ENCODE measurements at regions not wholly inside any gene's neighbourhood (a gene's known extent, or its start where the extent isn't known, plus 50 kb on each side); places are given as distances from the start of the nearest gene placed in this dataset.
"Not testable (repeated sequence)": the region's sequence is repeated elsewhere in the genome, so short reads cannot be mapped to it uniquely, and the experiment has no call there.

DNA sequence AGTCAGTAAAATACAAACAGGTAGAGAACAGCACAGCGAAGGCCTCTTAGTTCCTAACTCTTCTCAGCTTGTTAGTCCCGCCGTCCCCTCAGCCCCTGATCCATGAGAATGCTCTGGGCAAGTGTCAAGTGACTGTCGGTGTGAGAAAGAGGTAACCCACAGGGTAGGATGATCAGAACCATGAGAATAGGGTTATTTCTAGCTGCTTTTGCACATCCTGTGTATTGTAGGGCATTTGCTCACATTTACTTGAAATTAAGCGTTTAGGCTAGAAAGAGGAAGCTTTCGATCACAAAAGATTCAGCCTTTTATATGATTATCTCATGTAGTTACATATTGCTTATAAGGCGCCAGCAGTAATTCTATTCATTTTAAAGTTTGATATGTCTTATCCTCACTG, 103.0 kb upstream of the PDE10A start:
- H3K4me3 ChIP-seq (ENCODE audit: low read depth, low read length), result no peak overlapping the region
- H3K9me3 ChIP-seq (ENCODE audit: control insufficient read depth, insufficient read depth, low read depth, low read length), result no peaks in the 10 kb centered on the region
- H3K36me3 ChIP-seq (ENCODE audit: control insufficient read depth, insufficient read depth, low read length), result no peaks in the 10 kb centered on the region
- H3K9ac ChIP-seq (ENCODE audit: low read length), result no peak overlapping the region
- H3K27me3 ChIP-seq (ENCODE audit: control insufficient read depth, insufficient read depth, low read length), result peaks cover 3% of the 10 kb centered on the region; the same call in 1 of the 2 replicates
- H3K4me1 ChIP-seq (ENCODE audit: control insufficient read depth, insufficient read depth, low read length), result no peaks in the 10 kb centered on the region
- H3K27ac ChIP-seq (ENCODE audit: low read depth, low read length), result no peak overlapping the region

DNA sequence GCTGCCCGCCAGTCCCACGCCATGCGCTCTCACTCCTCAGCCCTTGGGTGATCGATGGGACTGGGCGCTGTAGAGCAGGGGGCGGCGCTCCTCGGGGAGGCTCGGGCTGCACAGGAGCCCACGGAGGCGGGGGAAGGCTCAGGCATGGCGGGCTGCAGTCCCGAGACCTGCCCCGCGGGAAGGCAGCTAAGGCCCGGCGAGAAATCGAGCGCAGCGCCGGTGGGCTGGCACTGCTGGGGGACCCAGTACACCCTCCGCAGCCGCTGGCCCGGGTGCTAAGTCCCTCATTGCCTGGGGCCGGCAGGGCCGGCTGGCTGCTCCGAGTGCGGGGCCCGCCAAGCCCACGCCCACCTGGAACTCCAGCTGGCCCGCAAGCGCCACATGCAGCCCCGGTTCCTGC, 102.2 kb upstream of the PDE10A start:
- H3K4me3 ChIP-seq (ENCODE audit: low read depth, low read length); H3K27me3 ChIP-seq (ENCODE audit: control insufficient read depth, insufficient read depth, low read length); H3K27ac ChIP-seq (ENCODE audit: low read depth, low read length); H3K9ac ChIP-seq (ENCODE audit: low read length); H3K4me1 ChIP-seq (ENCODE audit: control insufficient read depth, insufficient read depth, low read length); H3K36me3 ChIP-seq (ENCODE audit: control insufficient read depth, insufficient read depth, low read length); H3K9me3 ChIP-seq (ENCODE audit: control insufficient read depth, insufficient read depth, low read depth, low read length): not testable (repeated sequence)

DNA sequence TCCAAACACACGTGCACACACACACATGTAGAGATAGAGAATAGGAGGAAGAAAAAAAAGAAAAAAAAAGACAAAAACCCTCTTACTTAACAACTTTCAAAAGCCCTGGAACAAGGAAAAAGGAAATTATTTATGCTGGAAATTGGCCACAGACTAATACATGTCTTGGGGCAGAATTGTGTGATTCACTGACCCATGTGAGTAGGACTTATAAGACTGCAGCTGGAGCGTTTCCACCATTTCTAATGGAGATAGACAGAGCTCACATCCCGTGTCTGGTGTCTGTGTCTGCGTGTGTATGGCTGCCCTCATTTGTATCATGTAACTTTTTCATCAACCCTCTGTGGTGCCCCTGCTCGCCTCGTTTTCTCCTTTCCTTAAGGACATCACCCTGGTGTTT, 99.8 kb upstream of the PDE10A start:
- Histone ChIP-seq H3K9me3 (ENCODE audit: control insufficient read depth, insufficient read depth, low read depth, low read length) (no peaks in the 10 kb centered on the region), H3K4me3 (ENCODE audit: low read depth, low read length) (no peak overlapping the region), H3K9ac (ENCODE audit: low read length) (no peak overlapping the region), H3K4me1 (ENCODE audit: control insufficient read depth, insufficient read depth, low read length) (no peaks in the 10 kb centered on the region), H3K27me3 (ENCODE audit: control insufficient read depth, insufficient read depth, low read length) (no peaks in the 10 kb centered on the region), H3K27ac (ENCODE audit: low read depth, low read length) (no peak overlapping the region), H3K36me3 (ENCODE audit: control insufficient read depth, insufficient read depth, low read length) (no peaks in the 10 kb centered on the region)

- Histone ChIP-seq H3K9ac (ENCODE audit: low read length) (no peak overlapping the region), H3K4me3 (ENCODE audit: low read depth, low read length) (no peak overlapping the region), H3K4me1 (ENCODE audit: control insufficient read depth, insufficient read depth, low read length) (no peaks in the 10 kb centered on the region), H3K27me3 (ENCODE audit: control insufficient read depth, insufficient read depth, low read length) (no peaks in the 10 kb centered on the region), H3K36me3 (ENCODE audit: control insufficient read depth, insufficient read depth, low read length) (no peaks in the 10 kb centered on the region), H3K27ac (ENCODE audit: low read depth, low read length) (no peak overlapping the region), H3K9me3 (ENCODE audit: control insufficient read depth, insufficient read depth, low read depth, low read length) (no peaks in the 10 kb centered on the region)
Measured at GRCh38 chr6:165762125-165762524, 99.1 kb upstream of the PDE10A start.

GRCh38 chr6:165760803-165761185, 97.8 kb upstream of the PDE10A start:
- no peak overlapping the region for H3K27ac ChIP-seq (ENCODE audit: low read depth, low read length)
- H3K9me3 ChIP-seq (ENCODE audit: control insufficient read depth, insufficient read depth, low read depth, low read length), result no peaks in the 10 kb centered on the region
- H3K9ac ChIP-seq (ENCODE audit: low read length), result no peak overlapping the region
- no peaks in the 10 kb centered on the region for H3K36me3 ChIP-seq (ENCODE audit: control insufficient read depth, insufficient read depth, low read length)
- no peak overlapping the region for H3K4me3 ChIP-seq (ENCODE audit: low read depth, low read length)
- H3K4me1 ChIP-seq (ENCODE audit: control insufficient read depth, insufficient read depth, low read length), result no peaks in the 10 kb centered on the region
- no peaks in the 10 kb centered on the region for H3K27me3 ChIP-seq (ENCODE audit: control insufficient read depth, insufficient read depth, low read length)

DNA sequence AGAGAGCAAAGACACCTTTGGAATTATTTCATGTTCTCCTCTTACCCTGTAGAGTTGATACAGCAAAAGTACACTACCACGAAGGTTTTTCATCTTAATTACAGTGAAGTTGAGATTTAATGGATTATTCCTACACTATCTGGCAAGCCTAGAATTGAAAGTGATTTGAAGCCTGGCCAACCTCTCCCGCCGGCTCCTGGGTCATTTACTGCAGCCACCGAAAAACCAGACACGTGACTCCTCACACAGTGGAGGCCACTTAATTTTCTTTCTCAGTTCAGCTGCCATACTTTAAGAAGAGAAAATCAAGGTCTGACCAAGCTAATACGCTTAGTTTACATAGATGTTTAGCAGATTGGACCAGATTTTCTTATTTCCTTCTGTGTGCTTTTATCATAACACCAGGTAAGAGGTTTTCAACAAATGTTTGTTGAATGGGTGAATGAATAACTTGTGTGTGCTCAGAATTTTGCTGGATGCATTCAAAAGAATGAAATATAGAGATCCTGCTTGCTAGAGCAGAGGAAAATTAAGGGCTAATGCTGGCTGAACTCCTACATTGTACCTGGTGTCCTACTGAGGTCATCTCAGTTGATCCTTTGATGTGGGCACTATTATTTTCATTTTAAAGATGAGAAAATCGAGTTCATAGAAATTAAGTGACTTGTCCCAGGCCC, 97.2 kb upstream of the PDE10A start:
- no peaks in the 10 kb centered on the region for H3K36me3 ChIP-seq (ENCODE audit: control insufficient read depth, insufficient read depth, low read length)
- H3K27me3 ChIP-seq (ENCODE audit: control insufficient read depth, insufficient read depth, low read length), result no peaks in the 10 kb centered on the region
- H3K9ac ChIP-seq (ENCODE audit: low read length), result no peak overlapping the region
- H3K4me1 ChIP-seq (ENCODE audit: control insufficient read depth, insufficient read depth, low read length), result no peaks in the 10 kb centered on the region
- H3K27ac ChIP-seq (ENCODE audit: low read depth, low read length), result no peak overlapping the region
- H3K9me3 ChIP-seq (ENCODE audit: control insufficient read depth, insufficient read depth, low read depth, low read length), result no peaks in the 10 kb centered on the region
- no peak overlapping the region for H3K4me3 ChIP-seq (ENCODE audit: low read depth, low read length)

DNA sequence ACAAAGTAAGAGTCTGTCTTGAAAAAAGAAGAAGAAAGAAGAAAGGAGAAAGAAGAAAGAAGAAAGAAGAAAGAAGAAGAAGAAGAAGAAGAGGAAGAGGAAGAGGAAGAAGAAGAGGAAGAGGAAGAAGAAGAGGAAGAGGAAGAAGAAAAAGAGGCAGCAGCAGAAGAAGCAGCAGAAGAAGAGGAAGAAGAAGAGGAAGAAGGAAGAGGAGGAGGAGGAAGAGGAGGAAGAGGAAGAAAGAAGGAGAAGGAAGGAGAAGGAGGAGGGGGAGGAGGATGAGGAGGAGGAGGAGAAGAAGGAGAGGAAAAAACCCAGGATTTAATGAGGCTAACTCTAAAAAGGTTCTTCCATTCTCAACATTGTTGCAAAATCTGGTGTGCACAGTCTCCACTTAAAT, 95.4 kb upstream of the PDE10A start:
- Histone ChIP-seq H3K27me3 (ENCODE audit: control insufficient read depth, insufficient read depth, low read length) (no peaks in the 10 kb centered on the region), H3K4me3 (ENCODE audit: low read depth, low read length) (no peak overlapping the region), H3K27ac (ENCODE audit: low read depth, low read length) (no peak overlapping the region), H3K9ac (ENCODE audit: low read length) (no peak overlapping the region), H3K4me1 (ENCODE audit: control insufficient read depth, insufficient read depth, low read length) (no peaks in the 10 kb centered on the region), H3K36me3 (ENCODE audit: control insufficient read depth, insufficient read depth, low read length) (no peaks in the 10 kb centered on the region), H3K9me3 (ENCODE audit: control insufficient read depth, insufficient read depth, low read depth, low read length) (no peaks in the 10 kb centered on the region)

DNA sequence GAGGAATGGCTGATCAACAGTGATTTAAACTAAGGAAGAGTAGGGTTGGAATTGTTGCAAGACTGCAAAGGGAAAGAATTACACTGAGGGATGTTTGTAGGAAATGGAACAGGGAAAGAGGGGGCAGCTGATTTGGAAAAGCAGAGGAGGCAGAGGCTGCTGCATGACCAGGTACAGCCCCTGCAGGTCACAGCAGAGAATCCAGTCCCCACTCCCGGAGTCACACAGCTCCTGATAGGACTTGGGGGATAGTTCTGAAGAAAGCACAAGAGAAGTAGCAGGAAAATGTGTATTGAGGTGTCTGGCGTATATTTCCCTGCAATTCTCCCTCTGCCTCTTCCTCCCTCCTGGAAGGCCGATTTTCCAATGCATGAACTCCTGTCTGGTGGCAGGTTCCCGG, 92.5 kb upstream of the PDE10A start:
- Histone ChIP-seq H3K27me3 (ENCODE audit: control insufficient read depth, insufficient read depth, low read length) (no peaks in the 10 kb centered on the region), H3K36me3 (ENCODE audit: control insufficient read depth, insufficient read depth, low read length) (no peaks in the 10 kb centered on the region), H3K4me1 (ENCODE audit: control insufficient read depth, insufficient read depth, low read length) (no peaks in the 10 kb centered on the region), H3K9me3 (ENCODE audit: control insufficient read depth, insufficient read depth, low read depth, low read length) (no peaks in the 10 kb centered on the region), H3K4me3 (ENCODE audit: low read depth, low read length) (no peak overlapping the region), H3K27ac (ENCODE audit: low read depth, low read length) (no peak overlapping the region), H3K9ac (ENCODE audit: low read length) (no peak overlapping the region)

- Histone ChIP-seq H3K4me1 (ENCODE audit: control insufficient read depth, insufficient read depth, low read length) (no peaks in the 10 kb centered on the region), H3K27ac (ENCODE audit: low read depth, low read length) (no peak overlapping the region), H3K4me3 (ENCODE audit: low read depth, low read length) (no peak overlapping the region), H3K9ac (ENCODE audit: low read length) (no peak overlapping the region), H3K36me3 (ENCODE audit: control insufficient read depth, insufficient read depth, low read length) (no peaks in the 10 kb centered on the region), H3K27me3 (ENCODE audit: control insufficient read depth, insufficient read depth, low read length) (no peaks in the 10 kb centered on the region), H3K9me3 (ENCODE audit: control insufficient read depth, insufficient read depth, low read depth, low read length) (no peaks in the 10 kb centered on the region)
Measured at GRCh38 chr6:165753506-165753905, 90.5 kb upstream of the PDE10A start.

GRCh38 chr6:165752451-165752850, 89.4 kb upstream of the PDE10A start:
- Histone ChIP-seq H3K27ac (ENCODE audit: low read depth, low read length) (no peak overlapping the region), H3K9me3 (ENCODE audit: control insufficient read depth, insufficient read depth, low read depth, low read length) (no peaks in the 10 kb centered on the region), H3K4me1 (ENCODE audit: control insufficient read depth, insufficient read depth, low read length) (no peaks in the 10 kb centered on the region), H3K36me3 (ENCODE audit: control insufficient read depth, insufficient read depth, low read length) (no peaks in the 10 kb centered on the region), H3K9ac (ENCODE audit: low read length) (no peak overlapping the region), H3K27me3 (ENCODE audit: control insufficient read depth, insufficient read depth, low read length) (no peaks in the 10 kb centered on the region), H3K4me3 (ENCODE audit: low read depth, low read length) (no peak overlapping the region)

DNA sequence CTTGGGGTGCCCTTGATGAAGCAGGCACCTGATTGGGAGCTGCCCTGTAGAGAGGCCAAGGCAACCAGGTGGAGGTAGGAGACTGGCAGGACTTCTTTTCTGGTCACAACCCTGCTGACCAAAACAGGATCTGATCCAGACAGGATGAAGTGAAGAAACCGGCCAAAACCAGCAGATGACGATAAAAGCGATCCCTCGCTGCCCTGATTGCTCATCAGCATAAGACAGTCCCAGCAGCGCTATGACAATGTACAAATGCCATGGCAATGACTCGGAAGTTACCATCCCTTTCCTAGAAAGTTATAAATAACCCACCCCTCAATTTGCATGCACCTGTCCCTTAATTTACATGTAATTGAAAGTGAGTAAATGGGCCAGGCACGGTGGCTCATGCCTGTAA, 88.4 kb upstream of the PDE10A start:
- H3K27ac ChIP-seq (ENCODE audit: low read depth, low read length), result no peak overlapping the region
- no peaks in the 10 kb centered on the region for H3K4me1 ChIP-seq (ENCODE audit: control insufficient read depth, insufficient read depth, low read length)
- H3K4me3 ChIP-seq (ENCODE audit: low read depth, low read length), result no peak overlapping the region
- H3K36me3 ChIP-seq (ENCODE audit: control insufficient read depth, insufficient read depth, low read length), result no peaks in the 10 kb centered on the region
- no peak overlapping the region for H3K9ac ChIP-seq (ENCODE audit: low read length)
- H3K27me3 ChIP-seq (ENCODE audit: control insufficient read depth, insufficient read depth, low read length), result no peaks in the 10 kb centered on the region
- H3K9me3 ChIP-seq (ENCODE audit: control insufficient read depth, insufficient read depth, low read depth, low read length), result no peaks in the 10 kb centered on the region

DNA sequence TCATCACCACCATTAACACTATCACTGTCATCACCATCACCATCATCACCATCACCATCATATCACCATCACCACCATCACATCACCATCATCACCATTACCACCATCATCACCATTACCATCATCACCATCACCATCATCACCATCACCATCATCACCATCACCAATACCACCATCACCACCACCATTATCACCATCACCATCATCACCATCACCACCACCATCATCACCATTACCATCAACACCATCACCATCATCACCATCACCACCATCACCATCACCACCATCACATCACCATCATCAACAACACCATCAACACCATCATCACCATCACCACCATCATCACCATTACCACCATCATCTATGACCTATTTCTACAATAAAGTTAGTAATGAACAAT, 86.1 kb upstream of the PDE10A start:
- Histone ChIP-seq H3K4me1 (ENCODE audit: control insufficient read depth, insufficient read depth, low read length) (no peaks in the 10 kb centered on the region), H3K9ac (ENCODE audit: low read length) (no peak overlapping the region), H3K36me3 (ENCODE audit: control insufficient read depth, insufficient read depth, low read length) (no peaks in the 10 kb centered on the region), H3K9me3 (ENCODE audit: control insufficient read depth, insufficient read depth, low read depth, low read length) (no peaks in the 10 kb centered on the region), H3K4me3 (ENCODE audit: low read depth, low read length) (no peak overlapping the region), H3K27me3 (ENCODE audit: control insufficient read depth, insufficient read depth, low read length) (no peaks in the 10 kb centered on the region), H3K27ac (ENCODE audit: low read depth, low read length) (no peak overlapping the region)

Data from HUES6 (cell line).